HG02870 (cell line): ENCODE measurements at regions not wholly inside any gene's neighbourhood (a gene's known extent, or its start where the extent isn't known, plus 50 kb on each side); places are given as distances from the start of the nearest gene placed in this dataset.
"Not testable (repeated sequence)": the region's sequence is repeated elsewhere in the genome, so short reads cannot be mapped to it uniquely, and the experiment has no call there.

ENCODE experiments used
- ATAC-seq: cut with Tn5 transposase; IDR thresholded peaks from one replicate; pipeline ENCODE4 v1.9.1; 2021; ENCODE audit warnings: mild to moderate bottlenecking, moderate library complexity; ENCODE audit not compliant: unreplicated experiment

DNA sequence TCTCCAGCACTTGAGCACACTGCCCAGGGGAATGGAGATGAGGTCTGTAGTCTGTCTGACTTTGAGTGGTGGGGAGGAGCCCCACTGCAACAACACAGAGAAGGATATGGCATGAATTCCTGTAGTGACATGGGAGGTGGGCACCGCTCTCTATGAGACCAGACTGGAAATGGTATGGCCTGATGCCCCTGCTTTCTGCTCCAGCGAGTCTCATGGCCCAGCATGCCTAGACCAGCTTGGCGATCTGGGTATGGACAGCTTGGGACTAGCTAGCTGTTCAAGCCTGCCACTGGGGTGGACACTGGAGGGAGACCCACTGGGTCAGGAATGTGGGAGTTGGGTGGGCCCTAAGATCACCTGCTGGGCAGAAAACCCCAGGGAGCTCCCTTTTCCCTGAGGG lies 477.8 kb upstream of the SEL1L start:
- no peak for ATAC-seq

DNA sequence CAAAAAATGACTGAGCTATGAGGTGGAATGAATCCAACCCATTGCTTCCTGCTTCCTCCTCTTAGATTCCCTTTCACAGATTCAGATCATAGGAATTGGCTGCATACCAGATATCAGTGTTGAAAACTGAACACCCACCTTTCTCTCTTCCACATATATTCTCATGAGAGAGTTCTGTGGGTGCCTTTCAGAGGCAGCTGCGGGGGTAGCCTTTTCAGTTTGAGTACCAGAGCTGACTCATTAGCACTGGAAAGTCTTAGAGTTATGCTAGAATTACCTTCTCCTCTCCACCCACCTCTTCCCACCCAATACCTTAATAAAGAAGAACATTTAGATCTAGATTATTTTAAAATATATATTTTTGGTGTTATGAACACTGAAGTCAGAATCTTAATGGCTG lies 495.4 kb upstream of the SEL1L start:
- no peak for ATAC-seq

DNA sequence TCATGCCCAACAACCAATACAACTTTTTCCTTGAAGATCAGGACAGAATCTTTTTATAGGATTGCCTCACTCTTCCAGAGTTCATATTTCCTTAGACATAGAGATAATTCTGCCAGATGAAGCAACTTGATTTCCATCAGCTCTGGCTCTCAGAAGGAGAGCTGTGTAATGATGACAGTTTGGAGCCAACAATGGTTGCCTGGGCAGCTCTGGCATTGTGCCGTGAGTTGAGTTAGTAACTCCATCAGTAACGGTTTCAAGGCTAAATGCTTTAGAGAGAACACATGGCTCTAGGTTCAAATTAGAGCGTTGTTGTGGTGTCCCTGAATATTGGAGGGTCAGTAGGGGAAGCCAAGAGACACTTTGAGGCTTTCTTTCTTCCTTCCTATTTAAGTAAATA lies 501.7 kb upstream of the SEL1L start:
- no peak for ATAC-seq

DNA sequence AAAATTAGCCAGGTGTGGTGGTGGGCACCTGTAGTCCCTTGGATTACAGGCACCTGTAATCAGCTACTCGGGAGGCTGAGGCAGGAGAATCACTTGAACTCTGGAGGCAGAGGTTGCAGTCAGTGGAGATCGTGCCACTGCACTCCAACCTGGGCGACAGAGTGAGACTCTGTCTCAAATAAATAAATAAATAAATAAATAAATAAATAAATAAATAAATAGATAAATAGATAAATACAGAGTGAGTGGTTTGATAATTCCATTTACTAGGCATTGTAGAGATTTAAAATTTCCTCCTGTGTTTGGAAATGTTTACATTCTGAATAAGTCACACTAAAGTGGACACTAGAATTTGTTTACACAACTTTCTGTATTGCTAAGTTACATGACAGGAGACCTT lies 504.4 kb upstream of the SEL1L start:
- ATAC-seq, result not testable (repeated sequence)

DNA sequence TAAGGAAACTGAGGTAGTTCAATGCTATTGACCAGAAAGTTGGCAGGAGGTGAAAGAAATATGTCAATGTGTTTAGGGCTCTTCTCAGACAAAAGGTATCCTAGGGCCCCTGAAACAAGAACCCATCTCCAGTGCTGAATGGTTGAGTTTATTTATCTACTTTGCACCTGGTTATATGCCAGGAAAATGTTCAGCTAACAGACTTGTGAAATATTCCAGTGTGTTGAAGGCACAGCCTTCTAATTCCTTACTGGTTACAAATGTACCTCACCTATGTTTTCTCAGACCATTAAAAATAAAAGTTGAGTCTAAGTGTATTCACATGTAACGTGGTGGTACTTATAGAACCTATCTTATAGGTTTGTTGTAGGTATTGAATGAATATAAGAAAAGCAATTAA lies 511.7 kb upstream of the SEL1L start:
- no peak for ATAC-seq

DNA sequence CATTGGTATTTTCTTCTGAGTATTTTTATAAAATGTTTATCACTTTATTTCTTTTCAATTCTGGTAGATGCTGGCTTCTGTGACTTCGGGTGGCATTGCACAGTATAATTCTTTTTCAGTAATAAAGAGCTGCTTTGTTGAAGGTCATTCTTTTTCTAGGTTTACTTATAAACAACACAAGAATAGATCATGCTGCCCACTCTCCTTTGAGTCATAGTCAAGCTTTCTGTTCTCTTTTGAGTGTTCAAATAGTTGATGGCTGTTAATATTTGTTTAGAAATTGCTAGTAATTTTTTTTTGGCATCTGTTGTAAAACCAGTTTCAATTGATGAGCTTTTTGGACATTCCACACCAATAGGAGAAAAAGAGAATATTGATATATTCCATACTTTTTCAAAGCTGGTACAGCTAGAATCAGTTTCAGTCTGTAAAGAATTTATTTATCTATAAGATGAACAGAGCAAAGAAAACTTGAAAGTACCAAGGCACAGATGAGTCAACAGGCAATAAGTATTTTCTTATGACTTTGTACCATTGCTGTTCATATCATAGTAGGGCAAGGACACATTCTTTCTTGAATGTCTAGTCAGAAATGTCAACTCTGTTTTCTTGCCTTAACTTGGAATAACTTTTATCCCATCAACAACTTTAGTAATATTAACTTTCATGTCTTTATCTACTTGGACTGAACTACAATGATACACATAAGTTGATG lies 513.0 kb upstream of the SEL1L start:
- no peak for ATAC-seq

DNA sequence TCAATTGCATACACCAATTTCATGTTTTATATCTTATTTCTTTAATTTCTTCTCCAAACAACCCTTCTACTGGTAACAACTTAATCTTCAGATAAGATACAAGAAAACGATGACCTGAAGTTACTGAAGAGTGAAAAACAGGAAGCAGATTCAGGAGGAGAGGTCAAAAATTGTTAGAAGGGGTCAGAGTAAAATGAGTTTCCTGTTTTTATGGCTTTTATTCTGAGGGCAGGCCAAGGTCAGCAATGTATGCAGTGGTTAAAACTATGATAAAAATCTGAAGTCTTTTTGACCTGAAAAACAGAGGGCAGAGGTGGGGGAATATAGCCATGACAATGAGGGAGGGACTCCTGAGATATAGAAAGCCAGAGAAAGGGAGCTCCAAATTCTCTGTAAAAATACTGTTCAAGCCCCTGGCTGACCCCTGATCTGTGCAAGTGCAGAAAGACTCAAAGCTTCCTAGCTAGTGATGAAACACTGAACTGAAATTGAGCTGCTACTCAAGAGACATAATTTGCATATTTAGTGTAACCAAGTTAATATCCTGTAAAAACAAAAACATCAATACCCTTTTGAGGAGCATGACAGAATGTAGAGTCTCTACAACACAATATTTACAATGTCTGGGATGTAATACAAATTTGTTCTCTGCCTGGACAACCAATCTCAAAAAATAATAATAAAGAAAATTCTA lies 514.3 kb upstream of the SEL1L start:
- no peak for ATAC-seq

DNA sequence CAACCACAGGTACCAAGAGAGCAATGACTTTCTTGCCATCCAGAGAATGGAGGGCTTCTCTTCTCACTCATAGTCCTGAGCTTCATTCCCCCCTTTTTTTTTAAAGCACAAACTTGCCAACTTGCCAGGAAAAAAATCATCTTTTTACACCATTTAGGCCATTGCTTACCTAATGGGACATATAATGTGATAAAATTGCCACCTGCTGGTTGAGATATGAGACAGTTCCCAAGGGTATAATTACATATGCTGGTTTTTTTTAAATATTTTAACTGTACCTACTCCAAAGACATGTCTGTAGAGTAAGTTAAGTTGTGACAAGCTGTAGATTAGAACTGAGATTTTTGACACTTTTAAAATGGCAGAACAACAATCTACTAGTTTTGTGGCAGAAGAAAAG lies 519.1 kb upstream of the SEL1L start:
- no peak for ATAC-seq

DNA sequence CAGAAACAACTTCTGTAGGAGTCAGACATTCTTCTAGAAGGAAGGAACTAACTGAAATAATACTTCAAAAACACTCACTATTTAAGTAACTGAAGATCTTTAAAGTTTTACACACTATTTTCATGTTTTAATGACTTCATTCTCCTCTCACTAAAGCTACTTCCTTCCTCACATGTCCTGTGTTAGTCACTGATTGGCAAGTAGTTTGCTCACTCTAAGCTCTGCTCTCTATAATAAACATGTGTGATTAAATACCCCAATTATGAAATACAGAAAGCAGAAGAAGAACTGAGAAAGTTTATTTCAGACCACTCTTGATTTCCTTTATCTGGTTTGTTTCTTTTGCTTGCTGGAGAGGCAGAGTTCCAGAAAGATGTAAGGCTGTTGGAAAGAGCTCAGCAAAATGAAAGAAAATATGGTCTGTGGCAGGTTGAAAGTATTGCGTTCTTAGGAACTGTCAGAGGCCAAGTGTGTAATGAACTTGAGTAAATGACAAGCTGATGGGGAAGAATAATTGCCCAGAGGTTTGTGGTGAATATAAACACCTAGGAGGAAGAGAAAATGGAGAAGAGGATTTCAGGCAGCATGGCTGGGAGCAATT lies 522.0 kb upstream of the SEL1L start:
- ATAC-seq, result no peak

DNA sequence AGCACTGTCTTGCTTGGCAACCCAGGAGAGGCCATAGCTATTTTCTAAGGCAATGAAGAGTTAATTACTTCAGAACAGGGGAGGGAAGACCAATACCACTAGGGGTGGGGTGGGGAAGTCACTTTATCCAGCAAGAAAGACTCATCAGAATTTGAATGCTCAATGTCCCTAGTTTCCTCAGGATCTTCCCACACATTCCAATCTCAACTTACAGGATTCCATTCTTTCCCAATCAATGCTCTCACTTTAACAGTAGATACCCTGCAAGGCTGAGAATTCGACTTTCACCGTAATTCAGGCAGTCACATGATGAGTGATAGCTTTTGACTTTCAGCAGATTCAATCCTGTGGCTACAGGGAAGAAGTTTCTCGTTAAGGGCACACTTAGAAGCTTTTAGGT lies 526.6 kb upstream of the SEL1L start:
- no peak for ATAC-seq

DNA sequence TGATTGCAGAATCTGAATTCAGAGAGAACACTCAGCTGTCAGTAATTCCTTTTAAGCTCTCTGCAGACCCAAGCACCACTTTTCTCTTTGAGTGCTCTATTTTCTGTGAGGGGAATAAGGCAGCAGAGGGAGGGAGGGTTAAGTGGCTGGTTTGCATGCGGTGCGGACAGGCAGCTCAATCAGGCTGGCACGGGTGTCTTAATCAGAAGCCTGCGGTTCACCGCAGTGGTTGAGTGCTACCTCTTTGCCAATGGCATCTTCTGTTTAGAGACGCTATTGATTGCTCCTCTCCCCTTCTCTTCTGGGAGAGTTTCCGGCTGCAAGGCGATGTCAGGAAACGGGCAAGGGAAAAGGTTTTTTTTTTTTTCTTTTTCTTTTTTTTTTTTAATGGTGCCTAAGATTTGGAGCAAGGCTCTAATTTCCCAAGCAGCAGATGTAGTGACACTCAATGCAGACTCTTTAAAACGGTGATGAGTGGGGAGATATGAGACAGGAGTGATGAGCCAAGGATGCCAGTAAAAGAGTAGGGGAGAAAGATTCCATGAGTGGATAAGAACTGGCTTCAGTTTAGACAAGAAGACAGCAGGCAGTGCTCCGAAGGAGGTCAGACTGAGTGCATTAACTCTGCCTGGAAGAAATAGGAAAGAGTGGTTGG lies 533.7 kb upstream of the SEL1L start:
- no peak for ATAC-seq

DNA sequence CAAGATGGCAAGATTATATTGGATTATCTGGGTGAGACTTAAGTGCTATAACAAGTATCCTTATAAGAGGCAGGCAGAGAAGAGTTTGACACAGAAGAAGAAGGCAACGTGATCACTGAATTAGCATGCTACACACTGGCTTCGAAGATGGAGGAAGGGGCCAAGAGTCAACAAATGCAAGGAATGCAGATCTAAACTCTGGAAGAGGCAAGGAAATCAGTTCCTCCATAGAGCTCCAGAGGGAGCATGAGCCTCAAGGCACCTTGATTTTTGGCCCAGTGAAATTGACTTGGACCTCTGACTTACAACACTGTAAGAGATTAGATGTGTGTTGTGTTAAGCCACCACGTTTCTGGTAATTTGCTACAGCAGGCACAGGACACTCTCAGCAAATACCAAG lies 536.4 kb upstream of the SEL1L start:
- no peak for ATAC-seq

DNA sequence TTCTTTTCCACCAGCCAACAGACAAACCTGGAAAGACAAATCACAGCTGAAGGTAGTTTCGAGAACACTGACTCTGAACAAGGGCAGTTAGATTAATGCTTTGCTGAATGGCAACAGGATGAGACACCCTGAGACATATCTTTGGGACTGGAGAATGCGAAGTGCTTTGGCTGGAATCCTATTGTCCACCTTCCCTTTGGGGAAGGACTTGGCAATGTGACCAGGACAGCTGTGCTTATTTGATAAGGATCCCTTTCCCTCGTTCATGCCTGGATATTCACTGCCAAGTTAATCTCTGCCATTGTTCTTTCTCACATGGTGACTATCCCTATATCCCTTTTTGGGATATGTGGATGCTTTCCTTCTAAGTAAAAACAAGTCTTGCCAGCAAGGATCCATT lies 537.1 kb upstream of the SEL1L start:
- no peak for ATAC-seq

DNA sequence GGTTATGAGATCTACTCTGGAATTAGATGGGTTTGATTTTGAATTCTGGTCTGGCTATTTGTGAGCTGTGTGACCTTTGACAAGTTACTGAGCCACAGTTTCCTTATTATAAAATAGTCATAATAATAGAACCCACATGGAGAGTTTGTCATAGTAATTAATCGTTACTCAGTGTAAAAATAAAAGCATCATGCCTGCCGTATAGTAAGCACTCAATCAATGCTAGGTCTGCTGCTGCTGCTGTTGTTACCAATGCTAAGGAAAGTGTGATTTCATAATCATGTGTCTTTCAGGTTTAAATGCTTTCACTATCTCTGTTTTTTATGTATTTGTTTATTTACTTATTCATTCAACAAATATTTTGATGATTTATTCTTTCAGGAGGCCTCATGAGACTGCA lies 539.9 kb upstream of the SEL1L start:
- ATAC-seq, result no peak

DNA sequence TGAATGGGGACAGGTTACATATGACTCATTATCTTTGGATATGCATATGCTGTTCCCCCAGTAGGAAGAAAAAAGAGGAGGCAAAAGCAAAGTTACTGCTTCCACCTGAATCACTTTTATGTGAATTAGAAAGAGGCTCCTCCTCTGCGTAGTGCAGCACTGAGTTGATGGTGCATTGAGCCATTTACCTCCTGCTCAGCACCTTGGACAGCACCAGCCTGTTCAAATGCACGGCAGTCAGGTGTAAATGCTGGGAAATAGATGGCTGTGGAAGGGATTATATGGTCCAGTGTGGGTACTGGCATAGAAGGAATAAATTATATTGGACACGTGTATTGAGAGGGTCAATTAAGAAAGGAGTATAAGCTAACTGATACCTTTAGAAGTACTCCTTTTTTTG lies 541.9 kb upstream of the SEL1L start:
- no peak for ATAC-seq

DNA sequence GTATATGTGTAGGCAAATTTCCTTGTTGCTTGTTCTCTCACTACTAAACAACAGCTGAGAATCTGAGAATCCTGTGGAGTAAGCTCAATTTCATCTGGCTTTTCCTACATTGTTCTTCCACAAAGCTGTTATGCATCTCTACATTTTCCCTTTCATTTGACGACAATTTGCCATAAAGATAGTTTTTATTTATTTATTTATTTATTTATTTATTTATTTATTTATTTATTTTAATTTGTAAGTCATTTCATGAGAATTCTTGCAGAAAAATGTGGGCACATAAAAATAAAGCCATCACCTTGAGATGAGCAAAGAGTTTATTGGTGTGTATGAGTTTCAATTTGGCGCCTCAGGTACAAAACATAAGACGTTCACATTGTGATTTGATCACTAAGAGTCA lies 545.9 kb upstream of the SEL1L start:
- no peak for ATAC-seq

DNA sequence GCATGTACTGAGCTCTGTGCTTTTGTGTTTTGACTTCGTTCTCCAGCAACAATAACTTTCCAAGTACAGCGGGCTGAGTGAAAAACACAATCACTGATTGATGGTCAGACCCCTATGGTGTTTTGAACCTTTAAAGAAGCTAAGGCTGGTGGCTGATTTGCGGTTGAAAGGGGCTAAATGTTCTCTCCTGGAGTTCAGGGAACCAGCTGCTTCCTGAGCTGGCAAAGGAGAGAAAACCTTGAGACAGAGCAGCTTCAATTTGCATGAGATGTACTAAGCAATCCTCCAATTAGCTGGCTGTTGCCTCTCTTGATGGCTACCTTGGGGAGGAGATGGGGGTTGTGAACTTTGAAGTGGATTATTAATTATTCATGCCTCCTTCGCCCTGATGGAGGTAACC lies 546.7 kb upstream of the SEL1L start:
- ATAC-seq, result no peak

DNA sequence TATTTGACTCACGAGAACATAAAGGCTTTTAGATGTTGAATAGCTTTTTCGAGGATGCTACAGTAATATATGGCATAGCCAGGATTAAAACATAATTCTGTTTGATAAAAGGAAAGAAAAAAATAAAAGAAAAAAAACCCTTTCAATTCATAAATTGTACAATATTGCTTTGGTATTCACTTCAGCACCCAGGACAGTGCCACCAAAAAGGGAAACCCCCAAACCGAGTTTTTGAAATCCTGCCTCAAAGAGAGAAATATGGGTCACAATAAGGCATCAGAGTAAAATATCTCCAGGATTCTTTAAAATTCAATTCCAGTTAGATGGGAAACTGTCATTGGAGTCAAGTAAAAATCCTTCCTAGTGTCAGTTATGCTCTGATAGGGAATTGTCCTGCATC lies 551.2 kb upstream of the SEL1L start:
- ATAC-seq, result no peak

DNA sequence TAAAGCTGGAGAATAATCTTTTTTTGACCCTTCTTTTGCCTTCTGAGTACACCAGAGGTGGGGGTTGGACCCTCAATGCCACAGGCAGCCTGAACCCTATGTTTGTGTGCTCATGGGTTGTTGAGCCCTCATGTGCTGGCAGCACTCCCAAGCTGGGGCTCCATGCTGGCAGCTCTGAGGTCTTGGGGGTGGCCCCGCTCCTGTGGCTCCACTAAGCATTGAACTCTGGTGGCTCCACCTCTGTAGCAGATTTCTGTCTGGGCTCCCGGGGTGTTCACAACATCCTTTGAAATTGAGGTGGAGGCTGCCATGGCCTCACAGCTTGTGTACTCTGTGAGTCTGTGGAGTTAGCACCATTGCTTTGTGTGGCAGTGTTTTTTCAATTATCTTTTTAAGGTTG lies 557.4 kb upstream of the SEL1L start:
- ATAC-seq, result no peak

DNA sequence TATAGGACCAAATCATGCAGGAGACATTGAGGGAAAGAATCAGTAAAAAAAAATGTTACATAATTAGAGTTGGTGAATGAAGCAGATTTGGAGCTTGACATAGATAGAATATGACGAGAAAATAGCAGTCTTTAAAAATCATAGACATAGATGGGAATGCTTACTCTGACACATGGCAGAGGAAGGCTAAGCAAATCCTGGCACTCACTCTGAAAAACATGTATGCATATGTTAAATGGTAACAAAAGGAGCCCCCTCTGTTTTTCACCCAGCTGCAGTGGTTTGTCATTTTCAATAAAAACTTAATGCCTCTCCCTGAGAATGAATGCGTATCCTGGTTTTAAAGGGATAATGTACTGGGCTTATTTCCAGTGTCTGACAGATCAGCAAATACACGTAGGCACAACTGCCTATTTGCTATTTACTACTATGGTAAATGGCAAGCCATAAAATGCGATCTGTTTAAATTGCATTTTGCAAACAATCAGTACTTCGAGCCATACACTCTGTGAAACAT lies 561.2 kb upstream of the SEL1L start:
- no peak for ATAC-seq

DNA sequence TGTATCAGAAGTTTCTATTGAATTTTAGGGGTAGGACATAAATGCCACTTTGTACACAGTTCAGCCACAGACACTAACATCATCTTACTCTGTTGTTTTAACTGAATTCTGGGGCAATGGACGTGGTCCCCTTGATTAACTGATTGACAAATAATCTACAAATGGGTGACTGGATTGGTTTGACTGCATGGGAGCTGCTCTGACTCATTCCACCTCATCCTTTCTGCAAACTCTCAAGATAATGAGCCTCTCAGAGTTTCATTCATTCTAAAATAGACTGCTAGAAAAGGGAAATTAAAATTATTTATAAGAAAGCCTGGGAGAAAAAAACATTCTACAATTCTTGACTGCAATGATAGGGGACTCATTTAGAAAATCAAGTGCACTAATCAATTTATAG lies 570.4 kb upstream of the SEL1L start:
- no peak for ATAC-seq
